ENCODE measurements at regions not wholly inside any gene's neighbourhood (a gene's known extent, or its start where the extent isn't known, plus 50 kb on each side); places are given as distances from the start of the nearest gene placed in this dataset.

DNA sequence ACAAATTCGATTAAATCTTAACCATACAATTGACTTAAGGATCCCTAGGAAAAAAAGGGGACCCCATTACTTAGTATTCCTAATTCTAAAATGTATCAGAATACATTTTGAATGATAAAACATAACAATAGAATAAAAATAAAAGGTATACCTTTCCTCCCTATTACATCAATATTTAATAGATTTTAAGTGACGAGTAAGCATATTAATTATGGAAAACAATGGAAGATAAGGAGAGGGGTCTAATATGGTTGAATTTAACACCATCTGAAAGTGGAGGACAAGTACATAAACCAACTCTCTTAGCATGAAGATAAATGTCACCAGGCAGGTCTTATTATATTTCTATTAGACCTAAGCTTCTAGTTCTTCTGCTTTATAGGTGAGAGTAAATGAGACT is 232.1 kb downstream of the HAO1 start:
- Histone ChIP-seq H3K36me3 (ENCODE audit: control insufficient read depth in 2 of 2, extremely low read depth in 1 of 2, insufficient read depth in 1 of 2, low read length in 1 of 2) (no peaks in the 10 kb centered on the region), H3K4me3 (ENCODE audit: control insufficient read depth in 1 of 2, extremely low read depth in 1 of 2, low read length in 1 of 2) (no peak overlapping the region), H3K4me1 (ENCODE audit: control insufficient read depth in 1 of 2, extremely low read depth in 1 of 2, insufficient read depth in 2 of 2, low read length in 2 of 2) (no peaks in the 10 kb centered on the region), H3K9me3 (no peaks in the 10 kb centered on the region), H3K27me3 (replicated peaks in 1 of 2; ENCODE audit: control insufficient read depth in 2 of 2, extremely low read depth in 1 of 2, insufficient read depth in 2 of 2, low read length in 1 of 2) (no peaks in the 10 kb centered on the region), H3K27ac (ENCODE audit: low read length) (no peak overlapping the region)
- DNase-seq (no peak), ATAC-seq (replicated peaks in 1 of 4) (no peak)
- Mint-ChIP-seq H3K4me1 (no peaks in the 10 kb centered on the region), H3K4me3 (no peak overlapping the region), H3K27ac (no peak overlapping the region), H3K9me3 (peaks cover 2 to 8% (median 4%) of the 10 kb centered on the region in 3 donors), H3K27me3 (peaks cover 0 to 4% of the 10 kb centered on the region in 2 donors), H3K36me3 (no peaks in the 10 kb centered on the region)
- ChIA-PET CTCF (no interaction called here), POLR2A (no interaction called here)
- WGBS (ENCODE audit: insufficient coverage), result no CpG with 5 or more reads among the region's 2 CpGs

DNA sequence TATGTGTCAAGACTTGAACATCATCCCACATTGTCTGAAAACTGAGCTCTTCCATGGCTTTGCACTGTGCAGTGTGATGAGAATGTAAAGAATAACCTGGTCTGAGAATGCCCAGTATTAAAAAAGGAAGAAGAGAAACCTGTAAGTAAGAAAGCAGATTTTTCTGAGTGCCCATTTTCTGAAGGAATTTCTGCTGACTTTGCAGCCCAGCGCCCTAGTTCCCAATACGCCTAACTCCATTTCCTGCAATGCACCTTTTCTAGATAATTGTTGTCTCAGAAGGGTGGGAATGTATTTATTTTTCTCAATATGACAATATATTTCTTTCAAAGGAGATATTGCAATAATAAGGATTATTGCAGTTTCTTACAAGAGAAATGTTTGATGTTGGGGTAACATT is 231.5 kb downstream of the HAO1 start:
- H3K27me3 Mint-ChIP-seq, result peaks cover 0 to 4% of the 10 kb centered on the region in 2 donors
- no peak overlapping the region for H3K4me3 Mint-ChIP-seq
- Histone ChIP-seq H3K36me3 (ENCODE audit: control insufficient read depth in 2 of 2, extremely low read depth in 1 of 2, insufficient read depth in 1 of 2, low read length in 1 of 2) (no peaks in the 10 kb centered on the region), H3K27ac (ENCODE audit: low read length) (no peak overlapping the region), H3K9me3 (no peaks in the 10 kb centered on the region), H3K4me3 (ENCODE audit: control insufficient read depth in 1 of 2, extremely low read depth in 1 of 2, low read length in 1 of 2) (no peak overlapping the region), H3K27me3 (replicated peaks in 1 of 2; ENCODE audit: control insufficient read depth in 2 of 2, extremely low read depth in 1 of 2, insufficient read depth in 2 of 2, low read length in 1 of 2) (no peaks in the 10 kb centered on the region), H3K4me1 (ENCODE audit: control insufficient read depth in 1 of 2, extremely low read depth in 1 of 2, insufficient read depth in 2 of 2, low read length in 2 of 2) (no peaks in the 10 kb centered on the region)
- ChIA-PET POLR2A (no interaction called here), CTCF (no interaction called here)
- peaks cover 2 to 8% (median 4%) of the 10 kb centered on the region in 3 donors for H3K9me3 Mint-ChIP-seq
- H3K36me3 Mint-ChIP-seq, result no peaks in the 10 kb centered on the region
- no peak overlapping the region for H3K27ac Mint-ChIP-seq
- no peaks in the 10 kb centered on the region for H3K4me1 Mint-ChIP-seq
- no peak for ATAC-seq (replicated peaks in 1 of 4)
- WGBS (ENCODE audit: insufficient coverage), result no CpG with 5 or more reads among the region's 2 CpGs
- no peak for DNase-seq

DNA sequence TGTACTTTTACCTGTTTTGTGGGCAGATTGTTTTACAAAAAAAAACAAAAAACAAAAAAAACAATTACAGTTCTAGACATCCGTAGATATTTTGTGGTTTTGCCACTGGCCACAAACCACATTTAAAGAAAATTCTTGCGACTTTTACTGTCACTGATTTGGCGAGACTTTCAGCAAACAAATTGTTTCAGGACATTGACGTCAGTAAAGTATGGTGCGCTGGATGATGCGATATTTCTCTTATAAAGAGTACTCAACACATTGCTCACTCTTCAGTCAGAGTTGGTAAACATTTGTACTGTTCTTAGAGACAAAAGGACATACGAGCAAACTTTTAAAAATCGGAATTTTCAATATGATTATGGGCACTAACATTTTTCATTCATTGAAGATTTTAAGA is 229.8 kb downstream of the HAO1 start:
- Histone ChIP-seq H3K4me1 (ENCODE audit: control insufficient read depth in 1 of 2, extremely low read depth in 1 of 2, insufficient read depth in 2 of 2, low read length in 2 of 2) (no peaks in the 10 kb centered on the region), H3K27me3 (replicated peaks in 1 of 2; ENCODE audit: control insufficient read depth in 2 of 2, extremely low read depth in 1 of 2, insufficient read depth in 2 of 2, low read length in 1 of 2) (no peaks in the 10 kb centered on the region), H3K36me3 (ENCODE audit: control insufficient read depth in 2 of 2, extremely low read depth in 1 of 2, insufficient read depth in 1 of 2, low read length in 1 of 2) (no peaks in the 10 kb centered on the region), H3K9me3 (no peaks in the 10 kb centered on the region), H3K27ac (ENCODE audit: low read length) (no peak overlapping the region), H3K4me3 (ENCODE audit: control insufficient read depth in 1 of 2, extremely low read depth in 1 of 2, low read length in 1 of 2) (no peak overlapping the region)
- no peaks in the 10 kb centered on the region for H3K4me1 Mint-ChIP-seq
- no peak for ATAC-seq (replicated peaks in 1 of 4)
- H3K9me3 Mint-ChIP-seq, result peaks cover 2 to 4% (median 4%) of the 10 kb centered on the region in 3 donors
- CTCF ChIA-PET, result no interaction called here
- H3K27ac Mint-ChIP-seq, result no peak overlapping the region
- peaks cover 0 to 4% of the 10 kb centered on the region in 2 donors for H3K27me3 Mint-ChIP-seq
- no peak for DNase-seq
- WGBS (ENCODE audit: insufficient coverage), result no CpG with 5 or more reads among the region's 8 CpGs
- POLR2A ChIA-PET, result no interaction called here
- no peak overlapping the region for H3K4me3 Mint-ChIP-seq
- H3K36me3 Mint-ChIP-seq, result no peaks in the 10 kb centered on the region

DNA sequence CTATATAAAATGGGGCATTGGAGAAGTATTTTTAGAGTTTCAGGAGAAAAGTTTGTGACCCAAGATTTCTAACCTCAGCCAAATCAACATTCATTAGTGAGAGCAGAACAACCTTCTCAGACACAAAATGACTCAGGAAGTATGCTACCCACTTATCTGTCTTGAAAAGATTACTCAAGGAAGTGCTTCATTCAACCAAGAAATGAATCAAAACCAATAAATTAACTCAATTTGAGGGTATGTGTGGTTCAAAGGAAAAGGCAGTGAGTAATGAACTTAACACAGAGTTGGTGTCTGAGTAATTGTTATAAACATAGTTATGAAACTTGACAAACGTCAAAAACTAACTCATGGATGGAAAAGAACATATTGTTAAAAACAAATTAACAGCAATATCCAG is 227.6 kb downstream of the HAO1 start:
- H3K9me3 ChIP-seq, result no peaks in the 10 kb centered on the region
- WGBS (ENCODE audit: insufficient coverage), result no CpG with 5 or more reads among the region's 1 CpG
- H3K4me3 ChIP-seq (ENCODE audit: control insufficient read depth in 1 of 2, extremely low read depth in 1 of 2, low read length in 1 of 2), result no peak overlapping the region
- ATAC-seq (replicated peaks in 1 of 4) (no peak), DNase-seq (no peak)
- ChIA-PET CTCF (no interaction called here), POLR2A (interaction anchor here in 1 of 2 donors (0.6 kb wide), 1 partner anchor 69 kb away, joined by 3 read pairs; no protein-coding TSS in a partner anchor)
- H3K36me3 ChIP-seq (ENCODE audit: control insufficient read depth in 2 of 2, extremely low read depth in 1 of 2, insufficient read depth in 1 of 2, low read length in 1 of 2), result no peaks in the 10 kb centered on the region
- Mint-ChIP-seq H3K9me3 (peaks cover 0 to 5% (median 0%) of the 10 kb centered on the region in 3 donors), H3K36me3 (no peaks in the 10 kb centered on the region), H3K27ac (no peak overlapping the region), H3K4me3 (no peak overlapping the region), H3K4me1 (no peaks in the 10 kb centered on the region), H3K27me3 (no peaks in the 10 kb centered on the region)
- H3K27me3 ChIP-seq (replicated peaks in 1 of 2; ENCODE audit: control insufficient read depth in 2 of 2, extremely low read depth in 1 of 2, insufficient read depth in 2 of 2, low read length in 1 of 2), result no peaks in the 10 kb centered on the region
- H3K27ac ChIP-seq (ENCODE audit: low read length), result no peak overlapping the region
- H3K4me1 ChIP-seq (ENCODE audit: control insufficient read depth in 1 of 2, extremely low read depth in 1 of 2, insufficient read depth in 2 of 2, low read length in 2 of 2), result no peaks in the 10 kb centered on the region

DNA sequence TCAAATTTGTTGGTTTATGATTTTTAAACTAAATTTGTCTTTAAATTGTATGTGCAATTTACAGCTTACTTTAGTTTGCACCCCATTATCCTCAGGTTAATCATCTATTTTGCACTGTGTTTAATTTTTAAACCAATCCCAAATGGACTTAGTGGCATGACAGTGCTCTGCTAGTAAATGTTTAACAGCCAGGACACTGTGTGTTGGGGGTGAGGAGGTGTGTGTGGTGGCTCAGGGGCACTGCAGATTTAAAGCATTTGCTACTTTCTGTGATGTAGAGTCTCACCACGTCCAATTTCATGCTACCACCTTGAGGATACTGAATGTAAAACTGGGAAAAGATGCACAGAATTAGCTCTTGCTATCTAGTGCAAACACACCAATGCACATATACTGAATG is 225.7 kb downstream of the HAO1 start:
- no peak for ATAC-seq (replicated peaks in 1 of 4)
- ChIA-PET CTCF (no interaction called here), POLR2A (interaction anchor here (0.6 kb wide), 2 partner anchors 50 to 126 kb away, joined by 3 to 5 read pairs; no protein-coding TSS in a partner anchor)
- Mint-ChIP-seq H3K4me3 (no peak overlapping the region), H3K36me3 (no peaks in the 10 kb centered on the region), H3K9me3 (peaks cover 3 to 5% (median 3%) of the 10 kb centered on the region in 3 donors), H3K4me1 (no peaks in the 10 kb centered on the region), H3K27me3 (no peaks in the 10 kb centered on the region), H3K27ac (no peak overlapping the region)
- no peak overlapping the region for H3K27ac ChIP-seq (ENCODE audit: low read length)
- H3K4me1 ChIP-seq (ENCODE audit: control insufficient read depth in 1 of 2, extremely low read depth in 1 of 2, insufficient read depth in 2 of 2, low read length in 2 of 2), result no peaks in the 10 kb centered on the region
- DNase-seq, result no peak
- H3K4me3 ChIP-seq (ENCODE audit: control insufficient read depth in 1 of 2, extremely low read depth in 1 of 2, low read length in 1 of 2), result no peak overlapping the region
- no peaks in the 10 kb centered on the region for H3K27me3 ChIP-seq (replicated peaks in 1 of 2; ENCODE audit: control insufficient read depth in 2 of 2, extremely low read depth in 1 of 2, insufficient read depth in 2 of 2, low read length in 1 of 2)
- no CpG with 5 or more reads among the region's 1 CpG for WGBS (ENCODE audit: insufficient coverage)
- H3K9me3 ChIP-seq, result no peaks in the 10 kb centered on the region
- H3K36me3 ChIP-seq (ENCODE audit: control insufficient read depth in 2 of 2, extremely low read depth in 1 of 2, insufficient read depth in 1 of 2, low read length in 1 of 2), result no peaks in the 10 kb centered on the region

DNA sequence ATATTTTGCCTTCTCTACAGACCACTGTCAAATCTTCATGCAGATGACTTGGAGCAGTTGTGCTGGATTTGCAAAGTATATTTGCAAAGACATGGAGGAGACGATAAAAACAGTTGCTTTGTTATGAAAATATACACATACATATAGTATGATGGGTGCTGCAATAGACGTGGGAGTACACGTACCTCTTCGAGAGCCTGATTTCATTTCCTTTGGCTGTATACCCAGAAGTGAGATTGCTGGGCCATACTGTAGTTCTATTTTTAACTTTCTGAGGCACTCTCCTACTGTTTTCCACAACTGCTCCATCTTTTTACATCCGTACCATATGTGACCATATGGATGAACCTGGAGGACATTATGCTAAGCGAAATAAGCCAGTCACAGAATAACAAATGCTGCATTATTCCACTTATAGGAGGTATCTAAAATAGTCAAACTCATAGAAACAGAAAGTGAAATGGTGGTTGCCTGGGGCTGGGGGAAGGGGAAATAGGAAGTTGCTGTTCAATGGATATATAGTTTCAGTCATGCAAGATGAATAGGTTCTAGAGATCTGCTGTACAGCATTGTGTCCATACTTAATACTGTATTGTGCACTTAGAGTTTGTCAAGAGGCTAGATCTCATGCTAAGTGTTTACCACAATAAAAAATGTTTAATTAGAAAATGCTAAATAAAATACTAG is 223.8 kb downstream of the HAO1 start:
- Mint-ChIP-seq H3K9me3 (peaks cover 3 to 9% (median 6%) of the 10 kb centered on the region in 3 donors), H3K4me3 (no peak overlapping the region), H3K27me3 (no peaks in the 10 kb centered on the region), H3K27ac (no peak overlapping the region), H3K4me1 (no peaks in the 10 kb centered on the region), H3K36me3 (no peaks in the 10 kb centered on the region)
- Histone ChIP-seq H3K9me3 (no peaks in the 10 kb centered on the region), H3K27me3 (replicated peaks in 1 of 2; ENCODE audit: control insufficient read depth in 2 of 2, extremely low read depth in 1 of 2, insufficient read depth in 2 of 2, low read length in 1 of 2) (no peaks in the 10 kb centered on the region), H3K4me1 (ENCODE audit: control insufficient read depth in 1 of 2, extremely low read depth in 1 of 2, insufficient read depth in 2 of 2, low read length in 2 of 2) (no peaks in the 10 kb centered on the region), H3K36me3 (ENCODE audit: control insufficient read depth in 2 of 2, extremely low read depth in 1 of 2, insufficient read depth in 1 of 2, low read length in 1 of 2) (no peaks in the 10 kb centered on the region), H3K27ac (ENCODE audit: low read length) (no peak overlapping the region), H3K4me3 (ENCODE audit: control insufficient read depth in 1 of 2, extremely low read depth in 1 of 2, low read length in 1 of 2) (no peak overlapping the region)
- CTCF ChIA-PET, result no interaction called here
- no peak for ATAC-seq (replicated peaks in 1 of 4)
- POLR2A ChIA-PET, result no interaction called here
- DNase-seq, result no peak
- WGBS (ENCODE audit: insufficient coverage), result no CpG with 5 or more reads among the region's 6 CpGs

DNA sequence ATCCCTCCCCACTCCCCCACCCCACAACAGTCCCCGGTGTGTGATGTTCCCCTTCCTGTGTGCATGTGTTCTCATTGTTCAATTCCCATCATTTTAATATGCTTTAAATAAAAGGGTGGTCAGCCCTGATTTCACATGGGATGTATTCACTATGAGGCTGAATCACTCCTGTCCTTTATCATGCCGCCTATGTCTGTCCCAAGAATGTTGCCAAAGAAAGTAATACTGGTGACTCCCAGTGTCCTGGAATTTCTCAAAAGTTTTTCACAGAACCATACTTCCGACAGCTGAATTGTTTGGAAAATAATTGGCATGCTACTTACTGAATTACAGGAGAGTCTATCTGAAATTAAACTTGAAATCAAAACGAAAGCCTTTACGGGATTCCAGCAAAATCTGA is 217.7 kb downstream of the HAO1 start:
- ATAC-seq (replicated peaks in 1 of 4) (no peak), DNase-seq (no peak)
- Mint-ChIP-seq H3K4me3 (no peak overlapping the region), H3K36me3 (no peaks in the 10 kb centered on the region), H3K9me3 (peaks cover 2 to 10% (median 9%) of the 10 kb centered on the region in 3 donors), H3K4me1 (no peaks in the 10 kb centered on the region), H3K27me3 (no peaks in the 10 kb centered on the region), H3K27ac (no peak overlapping the region)
- ChIA-PET POLR2A (no interaction called here), CTCF (no interaction called here)
- Histone ChIP-seq H3K27me3 (replicated peaks in 1 of 2; ENCODE audit: control insufficient read depth in 2 of 2, extremely low read depth in 1 of 2, insufficient read depth in 2 of 2, low read length in 1 of 2) (no peaks in the 10 kb centered on the region), H3K9me3 (no peaks in the 10 kb centered on the region), H3K27ac (ENCODE audit: low read length) (no peak overlapping the region), H3K4me3 (ENCODE audit: control insufficient read depth in 1 of 2, extremely low read depth in 1 of 2, low read length in 1 of 2) (no peak overlapping the region), H3K4me1 (ENCODE audit: control insufficient read depth in 1 of 2, extremely low read depth in 1 of 2, insufficient read depth in 2 of 2, low read length in 2 of 2) (no peaks in the 10 kb centered on the region), H3K36me3 (ENCODE audit: control insufficient read depth in 2 of 2, extremely low read depth in 1 of 2, insufficient read depth in 1 of 2, low read length in 1 of 2) (no peaks in the 10 kb centered on the region)
- no CpG with 5 or more reads among the region's 5 CpGs for WGBS (ENCODE audit: insufficient coverage)

Data from T-cell (primary cell).